HCT116 (cell line): ENCODE measurements at regions not wholly inside any gene's neighbourhood (a gene's known extent, or its start where the extent isn't known, plus 50 kb on each side); places are given as distances from the start of the nearest gene placed in this dataset.

ENCODE experiments used
- ATAC-seq: fragments of 200-7000 bp; cut with Tn5 transposase; 2 replicates; pipeline ENCODE4 v1.9.1; 2020; ENCODE audit warnings: mild to moderate bottlenecking, moderate library complexity
- BruUV-seq: library from RNA; stranded (reverse); fragments of 400-500 nt; replicated peaks from 2 replicates; lab custom pipeline; 2021; lab: Mats Ljungman, UMichigan
- CTCF ChIA-PET: fragments of 300-600 bp; sonication (Branson Sonifier 250); formaldehyde crosslinking; loops from one replicate; lab custom pipeline; 2021; ENCODE audit warnings: antibody characterized with exemption; lab: Charles Lee
- POLR2A ChIA-PET: fragments of 300-600, 350-600 bp; sonication (Branson Sonifier 250); formaldehyde crosslinking; loops from one replicate; lab custom pipeline; 2021; ENCODE audit warnings: antibody characterized with exemption; lab: Charles Lee
- RAD21 ChIA-PET, 2 experiments: fragments of 300-600 bp; sonication (Branson Sonifier 250); formaldehyde crosslinking; loops; one replicate each; lab custom pipeline; 2023; ENCODE audit warnings: low total read pairs in 2 of 2; ENCODE audit not compliant: uncharacterized antibody in 2 of 2, unreplicated experiment in 2 of 2, low non-redundant PET in 1 of 2; lab: Charles Lee
- DNase-seq: peaks from one replicate; pipeline ENCODE4 v3.0.0-alpha.2; 2010; ENCODE audit warnings: low read depth, low spot score
- H2AFZ ChIP-seq: fragments of 200-600 bp; shearing (Covaris generic), sonication (generic); 2 replicates; pipeline ENCODE4 v1.6.1; 2017; ENCODE audit warnings: low read depth, mixed run types, mixed read lengths, antibody characterized with exemption, low read length; ENCODE audit not compliant: poor library complexity, severe bottlenecking
- H3K27ac ChIP-seq: 2 replicates; pipeline ENCODE4 v1.5.1; 2012; ENCODE audit warnings: low read depth, low read length
- H3K27me3 ChIP-seq: fragments of 200-600 bp; sonication (generic); 2 replicates; pipeline ENCODE4 v1.6.1; 2016; ENCODE audit warnings: mixed run types, low read length, mixed read lengths; ENCODE audit not compliant: insufficient read depth
- H3K36me3 ChIP-seq, 2 experiments: fragments of 200-500 bp in 1 of 2; fragments of 200-600 bp in 1 of 2; sonication (Bioruptor generic) in 1 of 2; sonication (generic) in 1 of 2; 2 replicates each; pipeline versions ENCODE4 v1.5.1 to v1.6.1; 2014 to 2016; ENCODE audit warnings: low read length in 2 of 2, inconsistent platforms in 1 of 2, mixed read lengths in 1 of 2, mixed run types in 1 of 2; ENCODE audit not compliant: insufficient read depth in 2 of 2, control insufficient read depth in 1 of 2
- H3K4me1 ChIP-seq, 2 experiments: fragments of 200-600 bp in 1 of 2; sonication (generic) in 1 of 2; 2 replicates each; pipeline versions ENCODE4 v1.5.1 to v1.6.1; 2012 to 2017; ENCODE audit warnings: low read length in 2 of 2, inconsistent platforms in 1 of 2, mild to moderate bottlenecking in 1 of 2, mixed read lengths in 1 of 2, mixed run types in 1 of 2, moderate library complexity in 1 of 2; ENCODE audit not compliant: insufficient read depth in 2 of 2, control insufficient read depth in 1 of 2
- H3K4me2 ChIP-seq: fragments of 200-600 bp; sonication (generic); 2 replicates; pipeline ENCODE4 v1.6.1; 2017; ENCODE audit warnings: mixed run types, low read length, mixed read lengths
- H3K4me3 ChIP-seq, 2 experiments: fragments of 200-600 bp in 1 of 2; sonication (generic) in 1 of 2; replicated peaks in 1 of 2; 2 replicates each; pipeline ENCODE4 v1.5.1; 2011 to 2016; ENCODE audit warnings: low read length in 2 of 2, control low read depth in 1 of 2, low read depth in 1 of 2, mild to moderate bottlenecking in 1 of 2, mixed read lengths in 1 of 2, mixed run types in 1 of 2
- H3K79me2 ChIP-seq: fragments of 200-600 bp; sonication (generic); 2 replicates; pipeline ENCODE4 v1.6.1; 2017; ENCODE audit warnings: mild to moderate bottlenecking, mixed run types, low read length, moderate library complexity, mixed read lengths; ENCODE audit not compliant: insufficient read depth
- H3K9ac ChIP-seq: fragments of 200-600 bp; sonication (generic); 2 replicates; pipeline ENCODE4 v1.6.1; 2016; ENCODE audit warnings: low read length, mixed read lengths
- H3K9me2 ChIP-seq: fragments of 200-600 bp; sonication (generic), shearing (Covaris generic); 2 replicates; pipeline ENCODE4 v1.6.1; 2017; ENCODE audit warnings: mixed run types, mild to moderate bottlenecking, moderate library complexity; ENCODE audit not compliant: insufficient read depth
- H3K9me3 ChIP-seq, 2 experiments: fragments of 200-500 bp in 1 of 2; fragments of 200-600 bp in 1 of 2; sonication (Bioruptor generic) in 1 of 2; sonication (generic) in 1 of 2; 2 replicates each; pipeline ENCODE4 v1.6.1; 2014 to 2017; ENCODE audit warnings: low read length in 2 of 2, mixed read lengths in 2 of 2, inconsistent platforms in 1 of 2, low read depth in 1 of 2, mild to moderate bottlenecking in 1 of 2, mixed run types in 1 of 2, moderate library complexity in 1 of 2; ENCODE audit not compliant: control insufficient read depth in 1 of 2, insufficient read depth in 1 of 2
- H4K20me1 ChIP-seq: fragments of 200-600 bp; sonication (generic), shearing (Covaris generic); 2 replicates; pipeline ENCODE4 v1.6.1; 2017; ENCODE audit warnings: mixed run types, mild to moderate bottlenecking, moderate library complexity; ENCODE audit not compliant: insufficient read depth
- ELF1 ChIP-seq: IDR thresholded peaks from 2 replicates; pipeline ENCODE4 v1.6.1; 2012; ENCODE audit warnings: low read depth, borderline replicate concordance
- RAD21 ChIP-seq: IDR thresholded peaks from 2 replicates; pipeline ENCODE4 v1.6.1; 2012; ENCODE audit warnings: low read depth, mild to moderate bottlenecking
- ZNF274 ChIP-seq: fragments of 200-500 bp; sonication (Bioruptor generic); IDR thresholded peaks from 2 replicates; pipeline ENCODE4 v1.6.1; 2014; ENCODE audit warnings: mild to moderate bottlenecking, low read depth, low read length, inconsistent platforms
- intact Hi-C: fragments of 100-400 bp; cut with micrococcal nuclease; formaldehyde crosslinking; loops from 2 replicates; pipeline ENCODE4 v1.10.0; 2022
- TF ChIP-seq, protein P1 (sequence below): IDR thresholded peaks from 2 replicates; pipeline ENCODE4 v1.6.1; 2011; ENCODE audit warnings: mild to moderate bottlenecking, low read length, moderate library complexity; ENCODE audit not compliant: insufficient replicate concordance; ENCODE audit errors: extremely low read depth
- TF ChIP-seq, protein P2 (sequence below), 3 experiments: fragments of 200-600 bp in 1 of 3; sonication (generic) in 1 of 3; IDR thresholded peaks in 2 of 3; conservative IDR thresholded peaks in 1 of 3; 2 replicates each; pipeline ENCODE4 v1.5.1; 2012 to 2017; ENCODE audit warnings: low read depth in 2 of 3, low read length in 2 of 3, antibody characterized with exemption in 1 of 3, borderline replicate concordance in 1 of 3, control low read depth in 1 of 3, mild to moderate bottlenecking in 1 of 3, mixed read lengths in 1 of 3, mixed run types in 1 of 3, moderate library complexity in 1 of 3; ENCODE audit not compliant: insufficient read depth in 1 of 3

DNA sequence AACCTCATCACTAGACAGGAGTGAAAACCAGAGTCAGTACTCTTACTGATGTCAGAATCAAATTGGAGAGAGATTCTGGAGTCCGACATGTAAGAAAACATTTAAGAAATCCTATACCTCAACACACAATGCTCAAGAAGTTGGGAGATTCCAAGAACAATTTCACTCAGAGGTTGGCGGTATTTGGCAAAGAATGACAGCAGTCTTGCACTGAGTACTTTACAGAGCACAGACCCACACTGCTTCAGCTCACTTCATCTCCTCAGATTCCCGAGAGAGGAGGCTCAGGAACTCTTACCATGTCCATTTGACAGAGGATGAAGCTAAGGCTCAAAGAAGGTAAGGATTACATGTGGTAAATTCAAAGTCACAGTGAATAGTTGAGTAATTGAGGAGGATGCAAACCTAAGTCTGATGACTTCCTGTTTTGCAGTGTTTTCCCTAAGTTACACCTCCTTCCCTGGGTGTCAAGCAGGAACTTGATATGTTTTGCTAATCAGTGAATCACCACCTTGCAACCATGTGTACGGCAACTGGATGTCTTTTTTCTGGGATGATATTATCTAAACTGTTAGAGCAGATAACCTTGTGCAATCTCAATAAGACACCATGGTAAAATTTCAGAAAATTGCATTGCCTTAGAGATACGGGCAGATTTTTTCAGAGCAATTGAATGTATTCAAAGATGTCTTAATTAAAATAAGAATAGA lies 61.3 kb upstream of the MME start:
- no peak for DNase-seq
- ChIA-PET RAD21 (no interaction called here), CTCF (no interaction called here), POLR2A (no interaction called here)
- H3K4me2 ChIP-seq = no peak overlapping the region
- no peak overlapping the region for H3K27ac ChIP-seq
- ATAC-seq = no peak
- intact Hi-C loops = no loop called here
- H2AFZ ChIP-seq = no peak overlapping the region
- no peaks in the 10 kb centered on the region for H3K79me2 ChIP-seq
- TF ChIP-seq, protein P1, sequence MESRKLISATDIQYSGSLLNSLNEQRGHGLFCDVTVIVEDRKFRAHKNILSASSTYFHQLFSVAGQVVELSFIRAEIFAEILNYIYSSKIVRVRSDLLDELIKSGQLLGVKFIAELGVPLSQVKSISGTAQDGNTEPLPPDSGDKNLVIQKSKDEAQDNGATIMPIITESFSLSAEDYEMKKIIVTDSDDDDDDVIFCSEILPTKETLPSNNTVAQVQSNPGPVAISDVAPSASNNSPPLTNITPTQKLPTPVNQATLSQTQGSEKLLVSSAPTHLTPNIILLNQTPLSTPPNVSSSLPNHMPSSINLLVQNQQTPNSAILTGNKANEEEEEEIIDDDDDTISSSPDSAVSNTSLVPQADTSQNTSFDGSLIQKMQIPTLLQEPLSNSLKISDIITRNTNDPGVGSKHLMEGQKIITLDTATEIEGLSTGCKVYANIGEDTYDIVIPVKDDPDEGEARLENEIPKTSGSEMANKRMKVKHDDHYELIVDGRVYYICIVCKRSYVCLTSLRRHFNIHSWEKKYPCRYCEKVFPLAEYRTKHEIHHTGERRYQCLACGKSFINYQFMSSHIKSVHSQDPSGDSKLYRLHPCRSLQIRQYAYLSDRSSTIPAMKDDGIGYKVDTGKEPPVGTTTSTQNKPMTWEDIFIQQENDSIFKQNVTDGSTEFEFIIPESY = no peak
- TF ChIP-seq RAD21 (no peak), ZNF274 (no peak), ELF1 (no peak)
- TF ChIP-seq, protein P2, sequence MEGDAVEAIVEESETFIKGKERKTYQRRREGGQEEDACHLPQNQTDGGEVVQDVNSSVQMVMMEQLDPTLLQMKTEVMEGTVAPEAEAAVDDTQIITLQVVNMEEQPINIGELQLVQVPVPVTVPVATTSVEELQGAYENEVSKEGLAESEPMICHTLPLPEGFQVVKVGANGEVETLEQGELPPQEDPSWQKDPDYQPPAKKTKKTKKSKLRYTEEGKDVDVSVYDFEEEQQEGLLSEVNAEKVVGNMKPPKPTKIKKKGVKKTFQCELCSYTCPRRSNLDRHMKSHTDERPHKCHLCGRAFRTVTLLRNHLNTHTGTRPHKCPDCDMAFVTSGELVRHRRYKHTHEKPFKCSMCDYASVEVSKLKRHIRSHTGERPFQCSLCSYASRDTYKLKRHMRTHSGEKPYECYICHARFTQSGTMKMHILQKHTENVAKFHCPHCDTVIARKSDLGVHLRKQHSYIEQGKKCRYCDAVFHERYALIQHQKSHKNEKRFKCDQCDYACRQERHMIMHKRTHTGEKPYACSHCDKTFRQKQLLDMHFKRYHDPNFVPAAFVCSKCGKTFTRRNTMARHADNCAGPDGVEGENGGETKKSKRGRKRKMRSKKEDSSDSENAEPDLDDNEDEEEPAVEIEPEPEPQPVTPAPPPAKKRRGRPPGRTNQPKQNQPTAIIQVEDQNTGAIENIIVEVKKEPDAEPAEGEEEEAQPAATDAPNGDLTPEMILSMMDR (IDR thresholded peaks at IDR 0.05 in 2 of 3, conservative IDR thresholded peaks at IDR 0.05 in 1 of 3; ENCODE audit: borderline replicate concordance in 1 of 3, insufficient read depth in 1 of 3, low read depth in 2 of 3, low read length in 2 of 3) = no peak
- H3K9me2 ChIP-seq = no peaks in the 10 kb centered on the region
- no peaks in the 10 kb centered on the region for H3K36me3 ChIP-seq
- no peak overlapping the region for H3K9ac ChIP-seq
- no peaks in the 10 kb centered on the region for H3K27me3 ChIP-seq
- no TSS peak for BruUV-seq
- H3K4me1 ChIP-seq = no peaks in the 10 kb centered on the region
- H4K20me1 ChIP-seq = no peaks in the 10 kb centered on the region
- H3K4me3 ChIP-seq = no peak overlapping the region
- H3K9me3 ChIP-seq = no peaks in the 10 kb centered on the region
